SK-N-SH treated with all-trans-retinoic acid at 6 μM for 48 hours (cell line): ENCODE measurements at regions not wholly inside any gene's neighbourhood (a gene's known extent, or its start where the extent isn't known, plus 50 kb on each side); places are given as distances from the start of the nearest gene placed in this dataset.

Experiments used
- ESRRG ChIP-seq: fragments of 250-450 bp; sonication (Bioruptor Pico); IDR thresholded peaks from 2 replicates; pipeline ENCODE4 v1.6.1; 2021; ENCODE audit warnings: mild to moderate bottlenecking
- ZFP3 ChIP-seq: fragments of 250-450 bp; sonication (Bioruptor Pico); IDR thresholded peaks from 2 replicates; pipeline ENCODE4 v1.5.0; 2020; ENCODE audit warnings: mild to moderate bottlenecking, moderate library complexity
- ZNF565 ChIP-seq: fragments of 450-650 bp; formaldehyde crosslinking; conservative IDR thresholded peaks from 2 replicates; pipeline ENCODE4 v1.5.0; 2020; ENCODE audit warnings: low read depth, mild to moderate bottlenecking, moderate library complexity
- ZNF8 ChIP-seq: fragments of 450-650 bp; formaldehyde crosslinking; IDR thresholded peaks from 2 replicates; pipeline ENCODE4 v1.5.0; 2020; ENCODE audit warnings: mild to moderate bottlenecking, moderate library complexity

DNA sequence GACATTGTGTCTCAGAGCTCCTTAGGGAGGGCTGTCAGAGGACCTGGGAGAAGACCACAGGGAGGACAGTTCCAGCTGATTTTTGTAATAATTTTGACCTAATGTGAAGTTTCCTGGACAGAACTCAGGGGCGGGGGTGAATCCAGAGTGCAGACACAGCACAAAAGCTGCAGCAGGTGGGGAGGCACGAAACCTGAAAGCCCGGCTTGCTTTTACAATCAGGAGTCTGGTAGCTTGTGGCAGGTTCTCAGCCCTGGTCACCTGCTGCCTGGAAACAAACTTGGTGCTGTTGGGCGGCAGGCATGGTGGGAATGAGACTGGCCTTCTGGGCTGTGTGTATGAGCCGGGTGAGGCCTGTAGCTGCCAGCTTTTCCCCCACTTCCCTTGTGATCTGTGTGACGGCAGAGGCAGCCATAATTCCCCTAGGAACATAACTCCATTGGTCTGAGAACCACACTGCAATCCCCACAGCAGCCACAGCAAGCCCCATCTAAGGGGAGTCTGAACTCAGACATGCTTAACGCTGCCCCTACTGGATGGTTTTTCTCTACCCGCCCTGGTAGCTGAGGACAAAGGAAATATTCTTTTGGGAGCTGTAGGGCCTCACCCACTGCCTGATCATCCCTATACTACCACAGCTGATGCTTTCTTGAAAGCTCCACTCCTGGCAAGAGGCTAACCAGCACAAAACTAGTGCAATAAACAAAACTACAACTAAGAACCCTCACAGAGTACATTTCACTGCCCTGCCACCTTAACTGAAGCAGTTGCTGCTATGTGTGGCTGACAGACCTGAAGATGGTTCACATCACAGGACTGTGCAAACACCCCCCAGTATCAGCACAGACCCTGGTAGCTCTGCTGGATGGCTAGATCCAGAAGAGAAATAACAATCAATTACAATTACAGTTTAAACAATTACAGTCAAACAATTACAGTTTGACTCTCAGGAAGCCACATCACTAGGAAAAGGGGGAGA lies 1055.1 kb upstream of the GJE1 start:
- no peak for TF ChIP-seq ZNF8 (CRISPR knock-in tag)
- TF ChIP-seq ZFP3, result no peak
- no peak for TF ChIP-seq ZNF565 (CRISPR knock-in tag)
- TF ChIP-seq ESRRG (CRISPR knock-in tag), result no peak
